Upper lobe of right lung (tissue), 1 donor: ENCODE measurements at regions not wholly inside any gene's neighbourhood (a gene's known extent, or its start where the extent isn't known, plus 50 kb on each side); places are given as distances from the start of the nearest gene placed in this dataset.

Experiments
- ATAC-seq: fragments of 200-7000 bp; cut with Tn5 transposase; one replicate; pipeline ENCODE4 v1.9.1; 2020; ENCODE audit warnings: mild to moderate bottlenecking, moderate library complexity
- DNase-seq: peaks from one replicate; pipeline ENCODE4 v3.0.0-alpha.2; 2020
- H3K27ac ChIP-seq: fragments of 200-600 bp; one replicate; pipeline ENCODE4 v1.8.0; 2022
- H3K27me3 ChIP-seq: fragments of 200-600 bp; one replicate; pipeline ENCODE4 v1.8.0; 2022; ENCODE audit warnings: mild to moderate bottlenecking
- H3K36me3 ChIP-seq: fragments of 200-600 bp; one replicate; pipeline ENCODE4 v1.8.0; 2022
- H3K4me1 ChIP-seq: fragments of 200-600 bp; one replicate; pipeline ENCODE4 v1.8.0; 2022
- H3K4me3 ChIP-seq: fragments of 200-600 bp; one replicate; pipeline ENCODE4 v1.8.0; 2022; ENCODE audit warnings: mild to moderate bottlenecking
- H3K9me3 ChIP-seq: fragments of 200-600 bp; one replicate; pipeline ENCODE4 v1.8.0; 2022
- CTCF ChIP-seq: fragments of 200-600 bp; IDR thresholded peaks from one replicate; pipeline ENCODE4 v1.8.0; 2022; ENCODE audit warnings: antibody characterized with exemption
- intact Hi-C: fragments of 100-400 bp; cut with DNase I; formaldehyde crosslinking; loops from one replicate; pipeline ENCODE4 v1.11.0; 2022
- donor health status: DM: no; HTN: yes; CAD: no; lungs with severe emphysema.

- intact Hi-C loops, result no loop called here
- Histone ChIP-seq H3K4me3 (no peak overlapping the region), H3K36me3 (no peaks in the 10 kb centered on the region), H3K9me3 (no peaks in the 10 kb centered on the region), H3K4me1 (no peaks in the 10 kb centered on the region), H3K27me3 (peaks cover 19% of the 10 kb centered on the region), H3K27ac (no peak overlapping the region)
- no peak for TF ChIP-seq CTCF
- DNase-seq, result no peak
- no peak for ATAC-seq
Observed at GRCh38 chr1:36737767-36738166, 255.1 kb upstream of the CSF3R start.

GRCh38 chr1:36737038-36737555, 254.4 kb upstream of the CSF3R start:
- intact Hi-C loops, result no loop called here
- H3K27me3 ChIP-seq, result peaks cover 19% of the 10 kb centered on the region
- no peak overlapping the region for H3K27ac ChIP-seq
- H3K36me3 ChIP-seq, result no peaks in the 10 kb centered on the region
- no peak for DNase-seq
- TF ChIP-seq CTCF, result no peak
- no peak for ATAC-seq
- no peaks in the 10 kb centered on the region for H3K4me1 ChIP-seq
- no peaks in the 10 kb centered on the region for H3K9me3 ChIP-seq
- H3K4me3 ChIP-seq, result no peak overlapping the region

GRCh38 chr1:36735939-36736730, 253.4 kb upstream of the CSF3R start:
- no peak for TF ChIP-seq CTCF
- Histone ChIP-seq H3K9me3 (no peaks in the 10 kb centered on the region), H3K27me3 (peaks cover 19% of the 10 kb centered on the region), H3K4me1 (no peaks in the 10 kb centered on the region), H3K36me3 (no peaks in the 10 kb centered on the region), H3K27ac (no peak overlapping the region), H3K4me3 (no peak overlapping the region)
- no peak for ATAC-seq
- intact Hi-C loops, result no loop called here
- DNase-seq, result no peak

GRCh38 chr1:36735436-36735835, 252.7 kb upstream of the CSF3R start:
- H3K27ac ChIP-seq, result no peak overlapping the region
- peaks cover 19% of the 10 kb centered on the region for H3K27me3 ChIP-seq
- no peaks in the 10 kb centered on the region for H3K36me3 ChIP-seq
- no peak for DNase-seq
- no peaks in the 10 kb centered on the region for H3K9me3 ChIP-seq
- H3K4me3 ChIP-seq, result no peak overlapping the region
- no peak for ATAC-seq
- H3K4me1 ChIP-seq, result no peaks in the 10 kb centered on the region
- no peak for TF ChIP-seq CTCF
- intact Hi-C loops, result no loop called here

GRCh38 chr1:36734356-36734755, 251.6 kb upstream of the CSF3R start:
- Histone ChIP-seq H3K27me3 (peaks cover 23% of the 10 kb centered on the region), H3K9me3 (no peaks in the 10 kb centered on the region), H3K27ac (no peak overlapping the region), H3K4me1 (no peaks in the 10 kb centered on the region), H3K4me3 (no peak overlapping the region), H3K36me3 (no peaks in the 10 kb centered on the region)
- intact Hi-C loops, result no loop called here
- DNase-seq, result no peak
- no peak for TF ChIP-seq CTCF
- ATAC-seq, result no peak
